ENCODE measurements at regions not wholly inside any gene's neighbourhood (a gene's known extent, or its start where the extent isn't known, plus 50 kb on each side); places are given as distances from the start of the nearest gene placed in this dataset.

- TF ChIP-seq, protein P1, sequence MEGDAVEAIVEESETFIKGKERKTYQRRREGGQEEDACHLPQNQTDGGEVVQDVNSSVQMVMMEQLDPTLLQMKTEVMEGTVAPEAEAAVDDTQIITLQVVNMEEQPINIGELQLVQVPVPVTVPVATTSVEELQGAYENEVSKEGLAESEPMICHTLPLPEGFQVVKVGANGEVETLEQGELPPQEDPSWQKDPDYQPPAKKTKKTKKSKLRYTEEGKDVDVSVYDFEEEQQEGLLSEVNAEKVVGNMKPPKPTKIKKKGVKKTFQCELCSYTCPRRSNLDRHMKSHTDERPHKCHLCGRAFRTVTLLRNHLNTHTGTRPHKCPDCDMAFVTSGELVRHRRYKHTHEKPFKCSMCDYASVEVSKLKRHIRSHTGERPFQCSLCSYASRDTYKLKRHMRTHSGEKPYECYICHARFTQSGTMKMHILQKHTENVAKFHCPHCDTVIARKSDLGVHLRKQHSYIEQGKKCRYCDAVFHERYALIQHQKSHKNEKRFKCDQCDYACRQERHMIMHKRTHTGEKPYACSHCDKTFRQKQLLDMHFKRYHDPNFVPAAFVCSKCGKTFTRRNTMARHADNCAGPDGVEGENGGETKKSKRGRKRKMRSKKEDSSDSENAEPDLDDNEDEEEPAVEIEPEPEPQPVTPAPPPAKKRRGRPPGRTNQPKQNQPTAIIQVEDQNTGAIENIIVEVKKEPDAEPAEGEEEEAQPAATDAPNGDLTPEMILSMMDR (IDR thresholded peaks at IDR 0.05; ENCODE audit: insufficient read depth, low read length), result no peak
- no peak for TF ChIP-seq SPI1 (IDR thresholded peaks at IDR 0.05; ENCODE audit: borderline replicate concordance, low read depth)
- TF ChIP-seq, protein P2, sequence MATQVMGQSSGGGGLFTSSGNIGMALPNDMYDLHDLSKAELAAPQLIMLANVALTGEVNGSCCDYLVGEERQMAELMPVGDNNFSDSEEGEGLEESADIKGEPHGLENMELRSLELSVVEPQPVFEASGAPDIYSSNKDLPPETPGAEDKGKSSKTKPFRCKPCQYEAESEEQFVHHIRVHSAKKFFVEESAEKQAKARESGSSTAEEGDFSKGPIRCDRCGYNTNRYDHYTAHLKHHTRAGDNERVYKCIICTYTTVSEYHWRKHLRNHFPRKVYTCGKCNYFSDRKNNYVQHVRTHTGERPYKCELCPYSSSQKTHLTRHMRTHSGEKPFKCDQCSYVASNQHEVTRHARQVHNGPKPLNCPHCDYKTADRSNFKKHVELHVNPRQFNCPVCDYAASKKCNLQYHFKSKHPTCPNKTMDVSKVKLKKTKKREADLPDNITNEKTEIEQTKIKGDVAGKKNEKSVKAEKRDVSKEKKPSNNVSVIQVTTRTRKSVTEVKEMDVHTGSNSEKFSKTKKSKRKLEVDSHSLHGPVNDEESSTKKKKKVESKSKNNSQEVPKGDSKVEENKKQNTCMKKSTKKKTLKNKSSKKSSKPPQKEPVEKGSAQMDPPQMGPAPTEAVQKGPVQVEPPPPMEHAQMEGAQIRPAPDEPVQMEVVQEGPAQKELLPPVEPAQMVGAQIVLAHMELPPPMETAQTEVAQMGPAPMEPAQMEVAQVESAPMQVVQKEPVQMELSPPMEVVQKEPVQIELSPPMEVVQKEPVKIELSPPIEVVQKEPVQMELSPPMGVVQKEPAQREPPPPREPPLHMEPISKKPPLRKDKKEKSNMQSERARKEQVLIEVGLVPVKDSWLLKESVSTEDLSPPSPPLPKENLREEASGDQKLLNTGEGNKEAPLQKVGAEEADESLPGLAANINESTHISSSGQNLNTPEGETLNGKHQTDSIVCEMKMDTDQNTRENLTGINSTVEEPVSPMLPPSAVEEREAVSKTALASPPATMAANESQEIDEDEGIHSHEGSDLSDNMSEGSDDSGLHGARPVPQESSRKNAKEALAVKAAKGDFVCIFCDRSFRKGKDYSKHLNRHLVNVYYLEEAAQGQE (IDR thresholded peaks at IDR 0.05; ENCODE audit: insufficient replicate concordance, low read depth), result no peak
Observed at GRCh38 chr3:104989878-104990277, 376.8 kb upstream of the ALCAM start.

All from HL-60 (cell line).